Vagina (tissue), 2 donors: ENCODE measurements at regions not wholly inside any gene's neighbourhood (a gene's known extent, or its start where the extent isn't known, plus 50 kb on each side); places are given as distances from the start of the nearest gene placed in this dataset.

ENCODE experiments used
- DNase-seq, 2 donors: peaks; one replicate each; pipeline ENCODE4 v3.0.0-alpha.2; 2017; ENCODE audit errors: extremely low spot score in 2 of 2
- H3K27ac ChIP-seq: fragments of 200-600 bp; sonication (generic); one replicate; pipeline ENCODE4 v1.5.1; 2019
- H3K27me3 ChIP-seq: fragments of 200-600 bp; sonication (generic); one replicate; pipeline ENCODE4 v1.5.1; 2019
- H3K36me3 ChIP-seq, 2 donors: fragments of 200-600 bp; sonication (generic); one replicate each; pipeline ENCODE4 v1.5.1; 2017 to 2019
- H3K4me1 ChIP-seq: fragments of 200-600 bp; sonication (generic); one replicate; pipeline ENCODE4 v1.5.1; 2019
- H3K4me3 ChIP-seq, 2 donors: fragments of 200-600 bp; sonication (generic); 1 replicate in 1 of 2; 2 replicates in 1 of 2; pipeline ENCODE4 v1.5.1; 2016 to 2019
- H3K9me3 ChIP-seq: fragments of 200-600 bp; sonication (generic); one replicate; pipeline ENCODE4 v1.5.1; 2019
- CTCF ChIP-seq, 3 experiments: fragments of 450-650 bp in 2 of 3; fragments of 200-600 bp in 1 of 3; sonication (generic) in 1 of 3; IDR thresholded peaks; one replicate each; pipeline ENCODE4 v1.5.1; 2017 to 2019; ENCODE audit warnings: antibody characterized with exemption in 3 of 3, mild to moderate bottlenecking in 2 of 3, moderate library complexity in 2 of 3
- POLR2A ChIP-seq, 2 donors: fragments of 450-650 bp; IDR thresholded peaks; one replicate each; pipeline ENCODE4 v1.6.1; 2017; ENCODE audit warnings: antibody characterized with exemption in 2 of 2, mild to moderate bottlenecking in 2 of 2, moderate library complexity in 2 of 2
- POLR2AphosphoS5 ChIP-seq, 2 donors: sonication (generic); formaldehyde crosslinking; IDR thresholded peaks; one replicate each; pipeline ENCODE4 v1.9.0; 2017; ENCODE audit warnings: antibody characterized with exemption in 2 of 2, mild to moderate bottlenecking in 2 of 2, low read depth in 1 of 2; ENCODE audit not compliant: insufficient read depth in 1 of 2
- intact Hi-C: fragments of 100-400 bp; cut with DNase I; formaldehyde crosslinking; loops from one replicate; pipeline ENCODE4 v1.15.1; 2023

- no peaks in the 10 kb centered on the region for H3K4me1 ChIP-seq
- H3K27me3 ChIP-seq, result no peaks in the 10 kb centered on the region
- no peaks in the 10 kb centered on the region for H3K36me3 ChIP-seq
- intact Hi-C loops, result no loop called here
- H3K4me3 ChIP-seq, result no peak overlapping the region
- no peaks in the 10 kb centered on the region for H3K9me3 ChIP-seq
- no peak overlapping the region for H3K27ac ChIP-seq
- no peak for DNase-seq
- TF ChIP-seq CTCF (IDR thresholded peaks at IDR 0.05) (no peak), POLR2A (IDR thresholded peaks at IDR 0.05) (no peak), POLR2AphosphoS5 (IDR thresholded peaks at IDR 0.05; ENCODE audit: insufficient read depth in 1 of 2, low read depth in 1 of 2) (no peak)
These were observed 193.2 kb downstream of the ICOS start for GRCh38 chr2:204129591-204130294.

- no peaks in the 10 kb centered on the region for H3K4me1 ChIP-seq
- H3K36me3 ChIP-seq, result no peaks in the 10 kb centered on the region
- no peaks in the 10 kb centered on the region for H3K27me3 ChIP-seq
- no peak overlapping the region for H3K4me3 ChIP-seq
- H3K27ac ChIP-seq, result no peak overlapping the region
- H3K9me3 ChIP-seq, result no peaks in the 10 kb centered on the region
- no peak for TF ChIP-seq POLR2AphosphoS5 (IDR thresholded peaks at IDR 0.05; ENCODE audit: insufficient read depth in 1 of 2, low read depth in 1 of 2)
- TF ChIP-seq POLR2A (IDR thresholded peaks at IDR 0.05), result no peak
- no peak for TF ChIP-seq CTCF (IDR thresholded peaks at IDR 0.05)
- DNase-seq, result no peak
- intact Hi-C loops, result no loop called here
These were observed 195.1 kb downstream of the ICOS start for GRCh38 chr2:204131621-204132020.

GRCh38 chr2:204133476-204133875, 196.9 kb downstream of the ICOS start:
- Histone ChIP-seq H3K4me3 (no peak overlapping the region), H3K27me3 (no peaks in the 10 kb centered on the region), H3K4me1 (no peaks in the 10 kb centered on the region), H3K27ac (no peak overlapping the region), H3K36me3 (no peaks in the 10 kb centered on the region), H3K9me3 (no peaks in the 10 kb centered on the region)
- intact Hi-C loops, result no loop called here
- TF ChIP-seq CTCF (IDR thresholded peaks at IDR 0.05) (no peak), POLR2AphosphoS5 (IDR thresholded peaks at IDR 0.05; ENCODE audit: insufficient read depth in 1 of 2, low read depth in 1 of 2) (no peak), POLR2A (IDR thresholded peaks at IDR 0.05) (no peak)
- DNase-seq, result no peak

- intact Hi-C loops, result no loop called here
- Histone ChIP-seq H3K9me3 (no peaks in the 10 kb centered on the region), H3K27me3 (no peaks in the 10 kb centered on the region), H3K27ac (no peak overlapping the region), H3K4me3 (no peak overlapping the region), H3K36me3 (no peaks in the 10 kb centered on the region), H3K4me1 (no peaks in the 10 kb centered on the region)
- TF ChIP-seq POLR2AphosphoS5 (IDR thresholded peaks at IDR 0.05; ENCODE audit: insufficient read depth in 1 of 2, low read depth in 1 of 2) (no peak), CTCF (IDR thresholded peaks at IDR 0.05) (no peak), POLR2A (IDR thresholded peaks at IDR 0.05) (no peak)
- DNase-seq, result no peak
These were observed 197.9 kb downstream of the ICOS start for GRCh38 chr2:204134421-204134820.

- no peak overlapping the region for H3K27ac ChIP-seq
- intact Hi-C loops, result no loop called here
These were observed 199.2 kb downstream of the ICOS start for GRCh38 chr2:204135752-204136151.

More at GRCh38 chr2:204135752-204136151, 199.2 kb downstream of the ICOS start:
- H3K9me3 ChIP-seq, result no peaks in the 10 kb centered on the region
- no peak for TF ChIP-seq CTCF (IDR thresholded peaks at IDR 0.05)
- no peak for TF ChIP-seq POLR2A (IDR thresholded peaks at IDR 0.05)
- no peak for TF ChIP-seq POLR2AphosphoS5 (IDR thresholded peaks at IDR 0.05; ENCODE audit: insufficient read depth in 1 of 2, low read depth in 1 of 2)
- no peak overlapping the region for H3K4me3 ChIP-seq
- no peaks in the 10 kb centered on the region for H3K4me1 ChIP-seq
- no peaks in the 10 kb centered on the region for H3K27me3 ChIP-seq
- H3K36me3 ChIP-seq, result no peaks in the 10 kb centered on the region
- DNase-seq, result no peak
